Activated CD8-positive, alpha-beta T cell treated with anti-CD3 and anti-CD28 coated beads for 36 hours (primary cell): ENCODE measurements at regions not wholly inside any gene's neighbourhood (a gene's known extent, or its start where the extent isn't known, plus 50 kb on each side); places are given as distances from the start of the nearest gene placed in this dataset.

Experiments
- ATAC-seq: fragments of 200-7000 bp; cut with Tn5 transposase; one replicate; pipeline ENCODE4 v1.10.0; 2021; ENCODE audit warnings: mild to moderate bottlenecking, moderate library complexity
- CTCF ChIA-PET: fragments of 350-600 bp; sonication (Branson Sonifier 250); formaldehyde crosslinking; loops from one replicate; lab custom pipeline; 2021; ENCODE audit warnings: antibody characterized with exemption; lab: Charles Lee
- POLR2A ChIA-PET: fragments of 350-600 bp; sonication (Branson Sonifier 250); formaldehyde crosslinking; loops from one replicate; lab custom pipeline; 2021; ENCODE audit warnings: antibody characterized with exemption; lab: Charles Lee
- DNase-seq: peaks from one replicate; pipeline ENCODE4 v3.0.0-alpha.2; 2020
- H3K27ac Mint-ChIP-seq: one replicate; pipeline ENCODE4 v1.8.0; 2021; ENCODE audit warnings: mild to moderate bottlenecking, mixed read lengths
- H3K27me3 Mint-ChIP-seq: one replicate; pipeline ENCODE4 v1.8.0; 2021; ENCODE audit warnings: mixed read lengths
- H3K36me3 Mint-ChIP-seq: one replicate; pipeline ENCODE4 v1.8.0; 2021; ENCODE audit warnings: low read depth, mixed read lengths
- H3K4me1 Mint-ChIP-seq: one replicate; pipeline ENCODE4 v1.8.0; 2021; ENCODE audit warnings: low read depth, mixed read lengths
- H3K4me3 Mint-ChIP-seq: one replicate; pipeline ENCODE4 v1.8.0; 2021; ENCODE audit warnings: mild to moderate bottlenecking, moderate library complexity, mixed read lengths
- H3K9me3 Mint-ChIP-seq: one replicate; pipeline ENCODE4 v1.8.0; 2021; ENCODE audit warnings: mixed read lengths
- CTCF ChIP-seq: fragments of 200-600 bp; IDR thresholded peaks from one replicate; pipeline ENCODE4 v1.8.0; 2022; ENCODE audit warnings: antibody characterized with exemption, mild to moderate bottlenecking
- intact Hi-C: fragments of 100-400 bp; cut with micrococcal nuclease; formaldehyde crosslinking; loops from one replicate; pipeline ENCODE4 v1.10.0; 2022

- Mint-ChIP-seq H3K27ac (no peak overlapping the region), H3K9me3 (peaks cover 6% of the 10 kb centered on the region), H3K4me3 (no peak overlapping the region), H3K36me3 (no peaks in the 10 kb centered on the region), H3K27me3 (no peaks in the 10 kb centered on the region), H3K4me1 (no peaks in the 10 kb centered on the region)
- ATAC-seq, result no peak
- POLR2A ChIA-PET, result no interaction called here
- DNase-seq, result no peak
- CTCF ChIA-PET, result no interaction called here
- TF ChIP-seq CTCF, result no peak
- intact Hi-C loops, result no loop called here
Observed at GRCh38 chr13:63075126-63075525, 1659.5 kb upstream of the PCDH20 start.

- no peaks in the 10 kb centered on the region for H3K27me3 Mint-ChIP-seq
Observed at GRCh38 chr13:63050287-63050686, 1634.6 kb upstream of the PCDH20 start.

GRCh38 chr13:63048653-63049052, 1633.0 kb upstream of the PCDH20 start:
- Mint-ChIP-seq H3K4me3 (no peak overlapping the region), H3K36me3 (no peaks in the 10 kb centered on the region), H3K27ac (no peak overlapping the region), H3K4me1 (no peaks in the 10 kb centered on the region), H3K27me3 (no peaks in the 10 kb centered on the region), H3K9me3 (peaks cover 18% of the 10 kb centered on the region)
- no peak for DNase-seq
- ATAC-seq, result no peak
- TF ChIP-seq CTCF, result no peak
- CTCF ChIA-PET, result no interaction called here
- POLR2A ChIA-PET, result no interaction called here
- intact Hi-C loops, result no loop called here

More at GRCh38 chr13:63050287-63050686, 1634.6 kb upstream of the PCDH20 start:
- no peak for ATAC-seq
- H3K4me3 Mint-ChIP-seq, result no peak overlapping the region
- H3K27ac Mint-ChIP-seq, result no peak overlapping the region
- no peaks in the 10 kb centered on the region for H3K36me3 Mint-ChIP-seq
- CTCF ChIA-PET, result no interaction called here
- POLR2A ChIA-PET, result no interaction called here
- no peak for DNase-seq
- TF ChIP-seq CTCF, result no peak
- H3K9me3 Mint-ChIP-seq, result peaks cover 21% of the 10 kb centered on the region
- H3K4me1 Mint-ChIP-seq, result no peaks in the 10 kb centered on the region
- intact Hi-C loops, result no loop called here

GRCh38 chr13:63044589-63045313, 1629.1 kb upstream of the PCDH20 start:
- Mint-ChIP-seq H3K4me3 (no peak overlapping the region), H3K9me3 (peaks cover 18% of the 10 kb centered on the region), H3K27me3 (no peaks in the 10 kb centered on the region), H3K4me1 (no peaks in the 10 kb centered on the region), H3K36me3 (no peaks in the 10 kb centered on the region), H3K27ac (no peak overlapping the region)
- CTCF ChIA-PET, result no interaction called here
- intact Hi-C loops, result no loop called here
- no peak for ATAC-seq
- no peak for TF ChIP-seq CTCF
- POLR2A ChIA-PET, result no interaction called here
- no peak for DNase-seq

GRCh38 chr13:63042686-63043085, 1627.0 kb upstream of the PCDH20 start:
- Mint-ChIP-seq H3K9me3 (peaks cover 25% of the 10 kb centered on the region), H3K27me3 (no peaks in the 10 kb centered on the region), H3K36me3 (no peaks in the 10 kb centered on the region), H3K4me1 (no peaks in the 10 kb centered on the region), H3K27ac (no peak overlapping the region), H3K4me3 (no peak overlapping the region)
- DNase-seq (no peak), ATAC-seq (no peak)
- no peak for TF ChIP-seq CTCF
- CTCF ChIA-PET, result no interaction called here
- intact Hi-C loops, result no loop called here
- POLR2A ChIA-PET, result no interaction called here
